ENCODE measurements at regions not wholly inside any gene's neighbourhood (a gene's known extent, or its start where the extent isn't known, plus 50 kb on each side); places are given as distances from the start of the nearest gene placed in this dataset.
"Not testable (repeated sequence)": the region's sequence is repeated elsewhere in the genome, so short reads cannot be mapped to it uniquely, and the experiment has no call there.

- DNase-seq (ENCODE audit: insufficient read length, low spot score) (no peak), FAIRE-seq (peak; percentile 43)
- peak; percentile 18 for TF ChIP-seq SPI1 (IDR thresholded peaks at IDR 0.05; ENCODE audit: low read depth, low read length)
- no peak for TF ChIP-seq POU2F2 (IDR thresholded peaks at IDR 0.05; ENCODE audit: low read depth, low read length)
- no peak for TF ChIP-seq POLR2AphosphoS5 (IDR thresholded peaks at IDR 0.05; ENCODE audit: low read depth, low read length)
These were observed 68.3 kb upstream of the PPM1B start for GRCh38 chr2:44100351-44100750.

- no peak for FAIRE-seq
- DNase-seq (ENCODE audit: insufficient read length, low spot score), result no peak
- TF ChIP-seq POLR2A (IDR thresholded peaks at IDR 0.05; ENCODE audit: low read depth, low read length), result no peak
- TF ChIP-seq POLR2AphosphoS5 (IDR thresholded peaks at IDR 0.05; ENCODE audit: low read depth, low read length), result no peak
- TF ChIP-seq TAF1 (IDR thresholded peaks at IDR 0.05; ENCODE audit: low read depth, low read length), result no peak
- no peak for TF ChIP-seq PAX5 (IDR thresholded peaks at IDR 0.05; ENCODE audit: insufficient read depth, low read length, severe bottlenecking)
- TF ChIP-seq SPI1 (IDR thresholded peaks at IDR 0.05; ENCODE audit: low read depth, low read length), result no peak
- no peak for TF ChIP-seq POU2F2 (IDR thresholded peaks at IDR 0.05; ENCODE audit: low read depth, low read length)
These were observed 67.4 kb upstream of the PPM1B start for GRCh38 chr2:44101246-44101645.

GRCh38 chr2:44102790-44103562 is 65.7 kb upstream of the PPM1B start:
- TF ChIP-seq TAF1 (IDR thresholded peaks at IDR 0.05; ENCODE audit: low read depth, low read length) (no peak), POU2F2 (IDR thresholded peaks at IDR 0.05; ENCODE audit: low read depth, low read length) (no peak), PAX5 (IDR thresholded peaks at IDR 0.05; ENCODE audit: insufficient read depth, low read length, severe bottlenecking) (no peak), POLR2AphosphoS5 (IDR thresholded peaks at IDR 0.05; ENCODE audit: low read depth, low read length) (no peak), POLR2A (IDR thresholded peaks at IDR 0.05; ENCODE audit: low read depth, low read length) (no peak), SPI1 (IDR thresholded peaks at IDR 0.05; ENCODE audit: low read depth, low read length) (no peak)
- DNase-seq (ENCODE audit: insufficient read length, low spot score), result no peak
- FAIRE-seq, result no peak

- TF ChIP-seq TAF1 (IDR thresholded peaks at IDR 0.05; ENCODE audit: low read depth, low read length) (no peak), SPI1 (IDR thresholded peaks at IDR 0.05; ENCODE audit: low read depth, low read length) (no peak), POLR2AphosphoS5 (IDR thresholded peaks at IDR 0.05; ENCODE audit: low read depth, low read length) (no peak), POU2F2 (IDR thresholded peaks at IDR 0.05; ENCODE audit: low read depth, low read length) (no peak), PAX5 (IDR thresholded peaks at IDR 0.05; ENCODE audit: insufficient read depth, low read length, severe bottlenecking) (no peak), POLR2A (IDR thresholded peaks at IDR 0.05; ENCODE audit: low read depth, low read length) (no peak)
- no peak for DNase-seq (ENCODE audit: insufficient read length, low spot score)
- no peak for FAIRE-seq
These were observed 65.0 kb upstream of the PPM1B start for GRCh38 chr2:44103639-44104038.

GRCh38 chr2:44104855-44105271 is 63.8 kb upstream of the PPM1B start:
- no peak for FAIRE-seq
- no peak for TF ChIP-seq POLR2AphosphoS5 (IDR thresholded peaks at IDR 0.05; ENCODE audit: low read depth, low read length)
- TF ChIP-seq SPI1 (IDR thresholded peaks at IDR 0.05; ENCODE audit: low read depth, low read length), result no peak
- no peak for TF ChIP-seq POLR2A (IDR thresholded peaks at IDR 0.05; ENCODE audit: low read depth, low read length)

GRCh38 chr2:44106509-44106908 is 62.2 kb upstream of the PPM1B start:
- not testable (repeated sequence) for FAIRE-seq; DNase-seq (ENCODE audit: insufficient read length, low spot score)

More at GRCh38 chr2:44104855-44105271, 63.8 kb upstream of the PPM1B start:
- DNase-seq (ENCODE audit: insufficient read length, low spot score), result no peak

GRCh38 chr2:44107086-44107740 is 61.5 kb upstream of the PPM1B start:
- no peak for FAIRE-seq
- 0 out of 2 replicates have a peak, but pooled peaks have one; percentile 21 for TF ChIP-seq TAF1 (IDR thresholded peaks at IDR 0.05; ENCODE audit: low read depth, low read length)
- no peak for TF ChIP-seq POU2F2 (IDR thresholded peaks at IDR 0.05; ENCODE audit: low read depth, low read length)
- peak; percentile 15 for DNase-seq (ENCODE audit: insufficient read length, low spot score)

GRCh38 chr2:44107974-44108373 is 60.7 kb upstream of the PPM1B start:
- DNase-seq (ENCODE audit: insufficient read length, low spot score) (no peak), FAIRE-seq (no peak)
- no peak for TF ChIP-seq POLR2AphosphoS5 (IDR thresholded peaks at IDR 0.05; ENCODE audit: low read depth, low read length)
- TF ChIP-seq POU2F2 (IDR thresholded peaks at IDR 0.05; ENCODE audit: low read depth, low read length), result no peak

GRCh38 chr2:44109166-44109565 is 59.5 kb upstream of the PPM1B start:
- FAIRE-seq (no peak), DNase-seq (ENCODE audit: insufficient read length, low spot score) (no peak)
- TF ChIP-seq POLR2AphosphoS5 (IDR thresholded peaks at IDR 0.05; ENCODE audit: low read depth, low read length) (no peak), PAX5 (IDR thresholded peaks at IDR 0.05; ENCODE audit: insufficient read depth, low read length, severe bottlenecking) (no peak), POLR2A (IDR thresholded peaks at IDR 0.05; ENCODE audit: low read depth, low read length) (no peak), SPI1 (IDR thresholded peaks at IDR 0.05; ENCODE audit: low read depth, low read length) (no peak), TAF1 (IDR thresholded peaks at IDR 0.05; ENCODE audit: low read depth, low read length) (no peak), POU2F2 (IDR thresholded peaks at IDR 0.05; ENCODE audit: low read depth, low read length) (no peak)

- DNase-seq (ENCODE audit: insufficient read length, low spot score), result no peak
- no peak for FAIRE-seq
- no peak for TF ChIP-seq POLR2AphosphoS5 (IDR thresholded peaks at IDR 0.05; ENCODE audit: low read depth, low read length)
- TF ChIP-seq POU2F2 (IDR thresholded peaks at IDR 0.05; ENCODE audit: low read depth, low read length), result no peak
- TF ChIP-seq TAF1 (IDR thresholded peaks at IDR 0.05; ENCODE audit: low read depth, low read length), result no peak
- no peak for TF ChIP-seq POLR2A (IDR thresholded peaks at IDR 0.05; ENCODE audit: low read depth, low read length)
- TF ChIP-seq PAX5 (IDR thresholded peaks at IDR 0.05; ENCODE audit: insufficient read depth, low read length, severe bottlenecking), result no peak
- TF ChIP-seq SPI1 (IDR thresholded peaks at IDR 0.05; ENCODE audit: low read depth, low read length), result no peak
These were observed 58.2 kb upstream of the PPM1B start for GRCh38 chr2:44110444-44110843.
